GM18951 (cell line): ENCODE measurements at regions not wholly inside any gene's neighbourhood (a gene's known extent, or its start where the extent isn't known, plus 50 kb on each side); places are given as distances from the start of the nearest gene placed in this dataset.

Experiments used
- POLR2A ChIP-seq: IDR thresholded peaks from 4 replicates; pipeline ENCODE4 v1.6.1; 2011; ENCODE audit warnings: mild to moderate bottlenecking; ENCODE audit not compliant: insufficient read length, insufficient read depth; ENCODE audit errors: extremely low read depth
- in situ Hi-C: fragments of 300-500 bp; cut with MboI; formaldehyde crosslinking; loops from one replicate; pipeline ENCODE4 v1.12.0; 2022; ENCODE audit warnings: low sequenced_read_pairs, mixed read lengths, inconsistent platforms; ENCODE audit not compliant: unreplicated experiment

DNA sequence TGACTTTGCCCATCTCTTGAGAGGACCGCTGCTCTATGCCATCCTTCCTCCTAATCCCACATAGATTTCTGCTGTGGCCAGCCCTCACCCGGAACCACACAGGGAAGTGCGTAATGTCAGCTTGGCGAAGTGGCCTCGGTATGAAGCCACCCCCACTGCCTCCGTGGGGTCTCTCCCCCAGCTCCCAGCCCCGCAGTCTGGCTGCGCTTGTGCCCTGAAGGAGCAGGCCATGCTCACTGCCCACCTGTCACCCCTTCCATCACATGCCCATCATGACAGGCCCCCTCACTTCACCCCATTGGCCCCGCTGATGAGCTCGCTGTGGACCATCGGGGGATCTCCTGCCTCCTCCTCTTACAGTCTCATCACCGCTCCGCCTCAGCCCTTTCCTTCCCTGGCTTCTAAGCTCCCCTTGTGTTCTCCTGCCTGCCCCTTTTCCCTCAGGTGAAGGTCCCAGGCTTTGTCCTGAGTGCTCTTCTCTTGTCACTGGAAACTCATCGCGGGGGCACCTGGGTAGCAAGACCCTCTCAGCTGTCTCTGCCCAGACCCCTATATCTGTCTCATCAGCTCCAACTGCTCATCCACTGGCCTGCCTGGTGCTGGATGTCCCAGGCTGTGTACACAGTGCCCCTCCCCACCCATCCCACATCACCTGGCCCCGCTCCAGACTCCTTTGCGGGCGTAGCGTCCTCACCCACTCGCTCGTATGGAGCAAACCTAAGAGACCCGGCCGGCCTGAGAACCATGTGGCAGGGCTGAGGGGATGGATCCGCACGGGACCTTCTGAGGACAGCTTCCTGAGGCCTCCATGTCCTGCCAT lies 81.7 kb downstream of the GLI2 start:
- in situ Hi-C loops = no loop called here
- TF ChIP-seq POLR2A = no peak

DNA sequence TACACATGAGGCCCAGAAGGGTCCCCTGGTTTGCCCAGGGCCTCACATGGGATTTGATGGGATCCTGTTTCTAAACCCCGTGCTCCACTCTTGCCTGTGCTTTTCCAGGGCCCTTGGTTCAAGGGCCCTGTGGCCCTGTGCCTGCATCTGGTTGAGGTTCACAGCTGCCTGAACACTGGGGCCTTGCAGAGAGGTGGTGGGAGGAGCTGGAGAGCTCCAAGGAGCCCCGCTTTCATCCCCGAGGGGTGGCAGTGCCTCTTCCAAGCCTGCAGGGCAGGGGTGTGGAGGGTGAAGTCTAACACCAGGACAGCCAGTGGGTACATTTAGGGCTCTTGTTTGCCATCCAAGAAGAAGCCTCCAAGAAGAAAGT lies 82.3 kb downstream of the GLI2 start:
- no peak for TF ChIP-seq POLR2A
- in situ Hi-C loops = no loop called here

DNA sequence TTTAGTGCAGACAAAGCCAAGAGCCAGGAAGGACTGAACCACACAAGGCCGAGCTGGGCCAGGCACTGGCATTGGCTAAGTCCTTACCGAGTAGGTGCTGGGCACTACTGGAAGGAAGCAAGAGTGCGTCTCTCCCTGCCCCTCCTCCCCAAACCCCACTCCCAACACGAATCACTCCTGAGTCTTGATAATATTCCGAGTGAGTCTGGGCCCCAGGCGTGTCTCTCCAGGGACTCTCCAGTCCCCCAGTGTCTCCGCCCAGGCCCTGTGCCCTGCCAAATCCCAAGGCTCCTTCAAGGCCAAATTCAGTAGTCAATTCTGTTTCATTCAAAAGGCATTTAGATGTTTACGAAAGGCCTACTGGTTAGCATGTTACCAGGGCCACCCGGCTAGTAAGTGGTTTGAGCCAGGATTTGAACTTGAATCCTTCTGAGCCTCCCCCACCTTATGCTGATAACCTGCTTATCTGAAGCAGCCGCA lies 82.8 kb downstream of the GLI2 start:
- in situ Hi-C loops = no loop called here
- TF ChIP-seq POLR2A = no peak

DNA sequence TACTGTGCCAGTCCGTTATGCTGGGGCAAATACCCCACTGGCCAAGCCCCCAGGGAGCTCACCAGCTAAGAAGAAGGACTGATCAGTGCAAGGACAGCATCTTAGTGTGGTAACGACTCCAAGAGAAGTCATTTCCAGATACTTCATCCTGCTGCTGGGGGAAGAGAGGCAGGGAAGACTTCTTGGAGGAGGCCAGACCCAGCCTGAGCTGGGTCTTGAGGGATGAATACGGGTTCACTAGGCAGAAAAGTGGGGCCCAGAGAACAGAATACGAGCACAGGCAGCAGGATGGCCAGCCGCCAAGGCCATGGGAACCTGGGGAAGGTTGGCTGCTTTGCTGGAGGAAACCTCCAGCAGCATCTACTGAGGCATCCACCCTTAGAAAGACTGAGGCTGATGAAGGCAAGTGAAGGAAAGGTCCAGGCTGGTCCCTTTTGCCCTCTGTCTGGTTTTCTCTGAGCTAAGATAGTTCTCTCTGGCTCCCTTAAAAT lies 84.1 kb downstream of the GLI2 start:
- in situ Hi-C loops = no loop called here
- TF ChIP-seq POLR2A = no peak

DNA sequence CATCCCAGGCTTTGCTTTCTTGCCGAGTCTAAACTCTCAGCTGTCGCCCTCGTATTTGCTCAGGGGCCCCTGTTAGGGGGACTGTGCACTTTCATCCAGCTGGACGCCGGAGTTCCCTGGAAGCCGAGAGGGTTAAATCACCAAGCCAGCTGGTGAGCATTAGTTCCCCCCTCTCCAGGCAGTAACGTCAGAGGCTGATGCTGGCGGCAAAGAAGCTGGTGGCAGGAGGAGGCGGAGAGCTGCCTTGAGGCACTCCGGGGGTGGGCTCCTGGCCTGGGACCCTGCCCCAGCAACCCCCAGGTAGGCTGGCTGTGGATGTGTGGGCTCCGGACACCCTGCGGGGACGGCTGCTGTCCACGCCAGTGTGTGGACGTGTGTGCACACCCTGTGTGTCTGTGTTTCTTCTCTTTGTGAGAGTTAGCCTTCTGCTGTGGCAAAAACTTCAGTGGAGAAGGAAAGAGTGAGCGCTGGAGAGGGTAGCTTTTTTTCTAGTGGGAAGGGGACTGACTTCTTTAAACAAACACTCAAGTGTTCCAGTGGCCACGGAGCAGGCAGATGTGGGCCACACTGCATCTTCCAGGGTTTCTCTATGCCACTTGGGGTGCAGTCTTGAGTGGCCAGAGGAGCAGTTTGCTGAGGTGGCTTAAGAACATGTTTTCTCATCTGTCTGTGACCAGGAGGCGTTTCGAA lies 84.7 kb downstream of the GLI2 start:
- in situ Hi-C loops = no loop called here
- no peak for TF ChIP-seq POLR2A

DNA sequence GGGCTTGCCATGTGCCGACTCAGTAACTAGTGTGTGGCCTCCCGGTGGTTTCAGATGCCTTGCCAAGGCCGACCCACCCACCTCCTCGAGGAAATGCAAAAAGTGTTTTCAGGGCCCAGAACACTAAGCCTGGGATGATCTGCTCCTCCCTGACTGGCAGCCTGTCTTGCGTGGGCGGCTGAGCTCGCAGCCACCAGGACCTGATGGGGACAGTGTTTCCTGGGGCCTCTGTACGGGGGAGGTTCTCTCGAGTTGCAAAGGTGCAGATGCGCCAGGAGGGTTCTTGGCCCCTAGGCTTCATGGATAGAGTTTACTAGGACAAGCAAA lies 85.2 kb downstream of the GLI2 start:
- TF ChIP-seq POLR2A = no peak
- in situ Hi-C loops = no loop called here

DNA sequence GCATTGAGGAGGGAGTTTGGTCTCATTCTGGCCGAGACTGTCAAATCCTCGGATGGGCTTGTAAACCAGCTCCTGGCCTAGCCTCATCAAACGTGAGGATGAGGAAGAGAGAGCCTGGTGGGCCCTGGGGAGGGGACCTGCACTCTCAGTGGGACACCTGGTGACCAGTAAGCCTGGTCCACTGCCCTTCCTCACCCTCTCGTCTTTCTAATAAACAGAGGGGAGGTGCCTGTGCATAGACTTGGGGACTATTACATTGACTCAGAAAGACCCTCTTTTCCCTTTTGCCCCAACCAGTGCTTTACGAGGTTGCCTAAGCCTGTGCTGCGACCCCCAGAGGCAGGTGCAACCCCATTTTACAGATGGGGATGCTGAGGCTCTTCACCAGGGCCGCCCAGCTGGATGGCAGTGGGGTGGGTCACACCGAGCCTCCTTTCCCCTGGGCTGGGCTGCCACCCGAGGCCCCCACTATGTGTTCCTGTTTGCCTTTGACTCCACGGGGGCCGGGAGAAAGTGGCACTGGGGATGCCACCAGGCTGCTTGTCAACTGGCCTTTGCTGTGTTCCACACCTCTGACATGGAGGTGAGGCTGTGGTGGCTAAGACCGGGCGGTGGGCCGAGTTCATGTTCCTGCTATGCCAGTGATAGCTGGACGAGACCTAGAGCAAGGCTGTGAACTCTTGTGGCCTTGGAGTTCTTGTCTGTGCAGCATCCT lies 85.9 kb downstream of the GLI2 start:
- TF ChIP-seq POLR2A = no peak
- in situ Hi-C loops = no loop called here

DNA sequence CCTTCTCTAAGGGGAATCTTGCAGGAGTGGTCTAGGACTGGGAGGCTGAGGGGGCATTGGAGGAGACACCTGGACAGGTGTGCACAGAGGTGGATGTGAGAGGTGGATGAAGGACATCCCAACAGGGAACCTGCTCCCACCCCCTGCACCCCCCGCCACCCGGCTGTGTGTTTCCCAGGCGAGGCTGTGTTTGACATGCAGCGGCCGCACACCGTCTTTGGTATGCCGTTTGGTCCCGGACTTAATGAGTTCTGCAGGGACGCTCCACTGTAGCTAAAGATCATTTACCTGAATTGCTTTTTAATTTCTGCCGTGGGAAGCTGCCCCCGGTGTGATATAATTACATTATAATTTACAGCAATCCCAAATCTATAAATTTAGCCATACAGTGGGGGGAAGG lies 87.3 kb downstream of the GLI2 start:
- no peak for TF ChIP-seq POLR2A
- in situ Hi-C loops = no loop called here

DNA sequence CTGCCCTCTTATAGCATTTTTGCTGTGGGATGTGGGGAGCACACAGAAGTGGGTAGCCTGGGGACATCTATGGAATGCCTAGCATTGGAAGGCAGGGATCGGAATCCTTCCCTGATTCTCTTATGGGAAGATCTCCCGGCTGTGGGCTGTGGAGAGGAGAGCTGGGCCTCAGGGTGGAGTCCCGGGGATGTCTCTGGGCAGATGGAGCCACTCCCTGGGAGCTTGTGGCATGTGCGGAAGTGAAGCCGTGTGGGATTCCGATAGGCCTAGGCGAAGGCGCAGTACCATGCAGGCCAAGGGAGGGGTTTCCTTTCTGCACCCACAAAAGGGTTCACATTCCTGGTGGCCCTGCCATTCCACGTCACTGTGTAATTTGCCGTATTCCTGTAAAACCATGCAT lies 87.9 kb downstream of the GLI2 start:
- in situ Hi-C loops = no loop called here
- no peak for TF ChIP-seq POLR2A

DNA sequence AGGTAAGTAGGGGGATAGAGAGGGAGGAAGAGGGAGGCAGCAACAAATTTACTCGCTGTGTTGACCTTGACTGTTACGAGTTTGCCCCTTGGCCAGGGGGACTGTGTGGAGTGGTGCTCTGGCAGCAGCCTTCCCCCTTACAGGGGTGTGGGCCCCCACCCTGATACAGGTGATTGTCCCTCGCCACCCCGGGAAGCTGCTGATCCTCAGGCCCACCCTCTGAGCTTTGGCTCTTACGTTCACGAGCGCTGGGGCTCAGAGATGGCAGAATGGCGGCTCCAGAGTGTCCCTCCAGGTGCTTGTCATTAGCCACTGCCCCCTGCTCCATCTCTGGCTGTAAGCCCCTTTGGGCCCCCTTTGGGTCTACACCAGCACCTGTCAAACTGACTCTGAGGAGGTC lies 88.6 kb downstream of the GLI2 start:
- in situ Hi-C loops = no loop called here
- TF ChIP-seq POLR2A = no peak

DNA sequence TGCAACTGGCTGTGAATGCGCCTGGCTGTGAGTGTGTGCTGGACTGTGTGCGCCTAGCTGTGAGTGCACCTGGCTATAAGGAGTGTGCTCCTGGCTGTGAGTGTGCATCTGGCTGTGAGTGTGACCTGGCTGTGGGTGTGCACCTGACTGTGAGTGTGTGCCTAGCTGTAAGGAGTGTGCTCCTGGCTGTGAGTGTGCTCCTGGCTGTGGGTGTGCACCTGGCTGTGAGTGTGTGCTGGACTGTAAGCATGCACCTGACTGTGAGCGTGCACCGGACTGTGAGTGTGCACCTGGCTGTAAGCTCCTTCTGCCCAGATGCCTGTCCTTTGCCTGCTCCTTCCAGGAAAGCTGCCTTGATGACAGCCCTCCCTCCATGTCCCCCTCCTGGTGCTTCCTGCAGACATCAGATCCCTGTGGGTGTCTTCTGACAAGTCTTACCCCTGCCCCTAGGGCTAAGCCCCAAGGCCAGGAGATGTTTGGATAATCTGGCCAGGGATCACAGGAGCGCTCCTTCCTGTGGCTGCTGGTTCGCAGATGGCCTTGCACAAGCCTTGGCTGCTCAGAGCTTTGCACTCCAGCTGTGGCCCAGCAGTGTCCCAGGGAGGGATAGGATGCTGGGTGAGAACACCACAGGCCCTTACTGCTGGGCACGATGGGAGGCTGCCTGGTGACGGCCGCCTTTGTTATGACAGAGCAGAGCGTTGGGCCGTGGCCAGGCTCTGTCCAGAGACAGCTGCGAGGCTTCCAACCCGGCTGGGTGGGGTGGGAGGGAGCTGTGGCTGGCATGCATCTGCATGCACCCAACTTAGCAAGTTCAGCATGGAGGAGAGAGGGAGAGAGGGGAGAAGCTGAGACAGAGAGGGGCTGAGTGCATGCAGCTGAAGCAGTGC lies 89.9 kb downstream of the GLI2 start:
- in situ Hi-C loops = no loop called here
- no peak for TF ChIP-seq POLR2A

DNA sequence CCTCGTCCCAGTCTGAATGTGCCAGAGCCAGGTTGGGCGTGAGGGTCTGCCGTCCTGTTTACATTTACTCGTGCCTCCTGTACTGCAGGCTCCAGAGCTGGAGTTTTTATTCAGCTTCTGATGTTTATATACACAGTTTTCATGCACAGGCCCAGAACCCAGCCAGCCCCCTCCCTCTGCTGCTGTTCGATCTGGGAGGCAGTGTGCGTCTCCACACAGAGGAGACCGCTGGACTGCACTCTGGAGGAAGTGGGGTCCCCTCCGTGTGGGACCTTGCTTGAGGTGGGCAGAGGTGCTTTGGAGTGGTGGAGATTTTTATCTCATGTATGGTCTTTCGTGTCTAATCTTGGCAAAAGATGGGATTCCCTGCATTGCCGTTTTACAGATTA lies 90.6 kb downstream of the GLI2 start:
- TF ChIP-seq POLR2A = no peak
- in situ Hi-C loops = no loop called here
